HG03103 (cell line): ENCODE measurements at regions not wholly inside any gene's neighbourhood (a gene's known extent, or its start where the extent isn't known, plus 50 kb on each side); places are given as distances from the start of the nearest gene placed in this dataset.

Experiments
- ATAC-seq: cut with Tn5 transposase; IDR thresholded peaks from one replicate; pipeline ENCODE4 v1.9.1; 2021; ENCODE audit warnings: low read depth; ENCODE audit not compliant: unreplicated experiment

DNA sequence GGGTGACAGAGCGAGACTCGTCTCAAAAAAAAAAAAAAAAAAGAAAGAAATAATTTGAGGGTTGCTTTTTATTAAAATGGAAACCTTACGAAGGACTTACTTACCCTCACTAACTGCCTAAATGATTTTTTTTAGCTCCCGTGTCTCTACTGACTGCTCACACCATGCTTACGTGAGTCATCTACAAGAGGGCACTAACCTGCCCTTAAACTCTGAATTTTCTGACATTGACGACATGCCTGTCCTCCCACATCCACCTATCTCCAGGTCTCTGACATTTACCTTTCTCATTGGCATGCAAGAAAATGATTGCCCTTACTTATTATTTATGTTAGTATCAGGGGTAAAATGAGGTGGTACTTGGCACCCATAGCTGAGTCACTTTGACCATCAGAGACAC is 1286.3 kb upstream of the AUTS2 start:
- ATAC-seq: no peak

GRCh38 chr7:68313806-68314205 is 1284.5 kb upstream of the AUTS2 start:
- ATAC-seq: no peak

GRCh38 chr7:68314208-68314607 is 1284.1 kb upstream of the AUTS2 start:
- ATAC-seq: no peak

DNA sequence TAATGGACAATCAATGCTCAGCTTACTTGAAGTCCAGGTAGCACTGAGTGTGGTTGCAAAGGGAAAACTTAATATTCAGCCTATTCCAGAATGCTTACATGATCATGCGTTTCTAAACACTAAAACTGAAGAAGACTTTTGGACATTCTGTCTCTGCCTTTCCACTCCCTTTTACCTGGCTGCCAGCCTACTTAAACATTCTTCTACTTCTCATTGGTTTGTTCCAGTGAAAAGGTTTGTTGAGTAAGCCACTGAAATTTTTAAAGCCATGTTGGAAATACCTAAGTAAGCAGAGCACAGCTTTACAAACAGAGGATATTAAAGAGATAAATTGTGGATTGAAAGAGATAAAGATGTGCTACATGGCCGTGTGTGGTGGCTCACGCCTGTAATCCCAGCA is 1280.8 kb upstream of the AUTS2 start:
- ATAC-seq: no peak

- ATAC-seq: no peak
These were observed 1279.2 kb upstream of the AUTS2 start for GRCh38 chr7:68319061-68319460.

DNA sequence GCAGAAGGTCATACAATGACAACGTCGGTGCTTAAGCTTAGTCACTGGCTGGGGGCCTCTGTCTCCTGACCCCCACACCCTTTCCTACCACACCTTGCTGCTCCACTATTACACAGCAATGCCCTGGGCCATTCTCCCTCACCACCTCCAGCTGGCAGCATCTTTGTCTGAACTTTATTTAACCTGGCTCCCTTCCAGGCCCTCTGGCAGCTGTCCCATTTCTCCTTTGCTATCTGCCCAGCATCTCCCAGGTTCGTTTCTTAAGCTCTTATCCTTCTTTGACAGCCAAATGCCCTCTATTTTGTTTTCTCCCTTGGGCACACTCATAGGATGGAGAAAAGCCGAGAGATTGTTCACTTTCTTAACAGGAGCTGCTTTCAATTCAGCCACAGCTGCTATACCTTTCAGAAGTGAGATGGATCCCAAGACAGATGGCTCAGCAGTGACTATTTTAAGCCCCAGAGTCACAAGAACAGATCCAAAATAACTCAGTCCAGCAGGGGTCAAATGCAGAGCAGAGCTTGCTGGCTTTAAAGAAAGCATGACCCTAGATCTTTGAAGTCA is 1277.1 kb upstream of the AUTS2 start:
- ATAC-seq: no peak

- ATAC-seq: no peak
These were observed 1276.3 kb upstream of the AUTS2 start for GRCh38 chr7:68321776-68322496.

- no peak for ATAC-seq
These were observed 1273.7 kb upstream of the AUTS2 start for GRCh38 chr7:68324621-68325020.

GRCh38 chr7:68334216-68334615 is 1264.1 kb upstream of the AUTS2 start:
- ATAC-seq: no peak

- ATAC-seq: no peak
These were observed 1263.5 kb upstream of the AUTS2 start for GRCh38 chr7:68334636-68335272.

- ATAC-seq: no peak
These were observed 1261.7 kb upstream of the AUTS2 start for GRCh38 chr7:68336594-68336993.

DNA sequence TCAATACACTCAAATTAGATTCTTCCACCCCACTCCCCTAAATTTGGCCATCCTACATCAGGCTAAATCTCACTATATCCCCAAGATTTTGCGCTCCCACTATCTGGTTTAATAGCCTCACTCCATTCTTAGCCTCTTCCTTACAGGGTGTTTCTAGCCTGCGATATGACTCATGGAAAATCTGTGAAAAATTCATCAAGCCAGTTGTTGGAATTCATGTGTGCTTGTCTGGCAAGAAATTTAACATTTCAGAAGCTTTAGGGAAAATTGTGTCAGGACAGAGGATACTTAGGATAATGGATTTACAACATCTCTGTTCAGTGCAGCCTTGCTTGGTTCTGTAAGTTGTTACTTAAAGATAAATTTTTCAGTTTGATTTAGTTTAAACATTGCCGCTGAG is 1249.9 kb upstream of the AUTS2 start:
- no peak for ATAC-seq

DNA sequence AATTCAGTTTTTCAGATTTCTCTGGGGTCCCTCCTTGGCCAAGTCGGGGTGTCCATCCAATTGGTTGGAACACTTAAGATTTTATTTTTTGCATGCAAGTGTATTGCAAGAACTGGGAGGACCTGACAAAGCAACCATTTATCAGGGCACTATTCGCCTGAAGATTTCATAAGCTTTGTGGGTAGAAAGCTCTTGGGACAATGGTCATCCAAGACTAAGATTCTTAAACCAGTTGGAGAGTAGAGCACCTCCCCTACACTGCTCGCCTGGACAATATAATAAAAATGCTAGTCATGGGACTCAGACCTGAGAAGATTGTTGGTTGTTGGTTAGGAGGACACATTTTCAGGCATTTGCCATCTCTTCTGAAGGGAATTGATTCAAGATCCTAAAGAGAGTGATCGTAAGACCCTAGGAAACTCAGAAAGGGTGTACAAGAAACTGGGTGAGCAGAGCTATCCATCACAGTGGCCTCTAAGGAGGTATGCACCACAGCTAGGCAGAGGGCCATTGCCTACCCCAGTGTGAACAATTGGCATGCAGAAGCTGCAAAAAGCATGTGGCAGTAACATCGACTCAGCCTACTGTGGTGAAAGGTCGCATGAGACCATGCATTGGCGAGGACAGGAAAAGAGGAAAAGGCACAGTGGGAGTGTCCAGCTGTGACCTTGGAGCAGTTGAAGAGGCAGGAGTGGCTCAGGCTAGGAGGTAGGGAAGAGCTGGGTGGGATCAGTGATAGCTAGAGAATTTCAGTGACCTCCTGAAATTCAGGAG is 1235.3 kb upstream of the AUTS2 start:
- no peak for ATAC-seq

- ATAC-seq: no peak
These were observed 1233.2 kb upstream of the AUTS2 start for GRCh38 chr7:68364886-68365625.

GRCh38 chr7:68371985-68372384 is 1226.3 kb upstream of the AUTS2 start:
- ATAC-seq: no peak

GRCh38 chr7:68376131-68376661 is 1222.1 kb upstream of the AUTS2 start:
- ATAC-seq: no peak

DNA sequence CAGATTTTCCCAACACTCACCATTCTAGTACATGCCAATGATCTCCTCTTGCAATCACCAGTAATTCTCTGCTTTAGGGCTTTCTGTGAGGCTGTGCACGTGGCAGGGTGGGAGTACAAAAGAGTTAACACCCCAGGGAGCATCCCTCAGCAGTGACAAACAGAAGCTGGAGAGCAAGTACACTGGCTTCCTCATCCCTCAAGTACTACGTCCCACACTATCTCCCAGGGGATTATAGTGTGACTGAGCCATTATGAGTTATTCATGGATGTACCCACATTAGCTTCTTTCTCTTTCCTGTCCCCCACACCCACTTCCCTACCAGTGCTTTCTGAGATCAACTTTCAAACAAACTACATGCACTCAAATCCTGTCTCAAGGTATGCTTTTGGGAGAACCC is 1216.5 kb upstream of the AUTS2 start:
- ATAC-seq: no peak

DNA sequence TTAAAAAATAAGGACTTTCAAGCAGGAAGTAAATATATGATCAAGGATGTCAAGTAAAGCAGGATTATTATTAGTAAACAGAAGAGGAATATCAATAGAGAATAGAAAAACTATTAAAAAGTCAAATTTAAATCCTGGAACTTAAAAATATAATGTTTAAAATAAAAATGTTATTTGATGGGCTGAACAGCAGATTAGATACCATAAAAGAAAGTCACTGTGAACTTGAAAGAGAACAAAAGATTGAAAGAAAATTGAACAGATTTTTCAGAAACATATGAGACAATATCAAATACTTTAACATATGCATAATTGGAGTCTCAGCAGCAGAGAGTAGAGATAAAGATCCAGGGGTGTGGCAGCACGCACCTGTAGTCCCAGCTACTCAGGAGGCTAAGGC is 1213.7 kb upstream of the AUTS2 start:
- ATAC-seq: no peak

DNA sequence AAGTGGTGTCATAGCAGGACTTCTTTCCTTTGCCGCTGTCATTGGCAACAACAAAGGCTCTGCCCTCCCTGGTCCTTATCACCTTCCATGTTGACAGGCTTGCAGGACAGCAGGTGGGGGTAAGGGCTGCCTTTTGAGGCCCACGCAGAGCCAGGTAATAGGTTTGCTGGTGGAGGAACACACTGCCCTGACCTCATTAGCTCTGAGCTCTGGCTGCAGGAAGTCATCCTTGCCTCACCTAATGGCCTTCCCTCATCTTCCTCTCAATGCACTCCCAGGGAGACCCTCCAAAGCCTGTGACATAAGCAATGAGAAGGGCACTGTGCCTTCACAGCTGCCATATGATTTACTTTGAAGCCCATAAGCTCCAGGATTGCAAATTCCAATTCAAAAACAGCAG is 1205.2 kb upstream of the AUTS2 start:
- no peak for ATAC-seq

DNA sequence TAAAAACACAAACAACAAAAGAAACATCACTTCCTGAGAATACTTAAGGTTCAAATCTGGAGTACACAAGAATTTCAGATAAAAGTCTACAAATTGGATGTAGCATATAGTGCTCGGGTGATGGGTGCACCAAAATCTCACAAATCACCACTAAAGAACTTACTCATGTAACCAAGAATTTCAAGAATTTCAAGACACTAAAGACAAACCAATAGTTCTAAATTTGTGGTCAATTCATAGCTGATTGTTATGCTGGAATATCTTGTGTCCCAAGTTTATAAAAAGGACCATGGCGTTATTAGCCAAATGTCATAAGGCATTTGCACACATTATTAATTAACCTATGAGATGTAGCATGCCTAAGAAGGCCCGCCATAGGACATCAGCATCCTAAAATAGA is 1204.1 kb upstream of the AUTS2 start:
- ATAC-seq: no peak
